DMS53 treated with DMSO at 0.1 percent for 48 hours (cell line): ENCODE measurements at regions not wholly inside any gene's neighbourhood (a gene's known extent, or its start where the extent isn't known, plus 50 kb on each side); places are given as distances from the start of the nearest gene placed in this dataset.
"Not testable (repeated sequence)": the region's sequence is repeated elsewhere in the genome, so short reads cannot be mapped to it uniquely, and the experiment has no call there.

Experiments
- DNase-seq: peaks from one replicate; lab custom pipeline; 2025; ENCODE audit not compliant: unreplicated experiment; lab: John Stamatoyannopoulos, UW

GRCh38 chr20:11976966-11977365 is 59.3 kb downstream of the BTBD3 start:
- DNase-seq = peak; percentile 20

- no peak for DNase-seq
Observed at GRCh38 chr20:11978496-11978895, 60.8 kb downstream of the BTBD3 start.

- DNase-seq = no peak
Observed at GRCh38 chr20:11979306-11979990, 61.8 kb downstream of the BTBD3 start.

GRCh38 chr20:11980263-11980662 is 62.6 kb downstream of the BTBD3 start:
- DNase-seq = no peak

GRCh38 chr20:11981366-11981947 is 63.8 kb downstream of the BTBD3 start:
- DNase-seq = no peak

- DNase-seq = peak; percentile 49
Observed at GRCh38 chr20:11982289-11982954, 64.7 kb downstream of the BTBD3 start.

- peak; percentile 42 for DNase-seq
Observed at GRCh38 chr20:11982955-11983470, 65.3 kb downstream of the BTBD3 start.

- no peak for DNase-seq
Observed at GRCh38 chr20:11986954-11987353, 69.3 kb downstream of the BTBD3 start.

GRCh38 chr20:11987526-11987925 is 69.8 kb downstream of the BTBD3 start:
- no peak for DNase-seq

- no peak for DNase-seq
Observed at GRCh38 chr20:11989018-11989771, 71.5 kb downstream of the BTBD3 start.

GRCh38 chr20:11992426-11992825 is 74.7 kb downstream of the BTBD3 start:
- DNase-seq = no peak

- peak; percentile 18 for DNase-seq
Observed at GRCh38 chr20:11993886-11994461, 76.3 kb downstream of the BTBD3 start.

GRCh38 chr20:11995805-11996567 is 78.3 kb downstream of the BTBD3 start:
- no peak for DNase-seq

- DNase-seq = not testable (repeated sequence)
Observed at GRCh38 chr20:12004776-12005175, 87.1 kb downstream of the BTBD3 start.

- peak; percentile 78 for DNase-seq
Observed at GRCh38 chr20:12012241-12013222, 94.8 kb downstream of the BTBD3 start.

GRCh38 chr20:12014276-12014675 is 96.6 kb downstream of the BTBD3 start:
- DNase-seq = no peak

GRCh38 chr20:12014736-12015135 is 97.0 kb downstream of the BTBD3 start:
- DNase-seq = no peak

- DNase-seq = no peak
Observed at GRCh38 chr20:12016291-12016690, 98.6 kb downstream of the BTBD3 start.

- no peak for DNase-seq
Observed at GRCh38 chr20:12019715-12020114, 102.0 kb downstream of the BTBD3 start.
